H7 (cell line): ENCODE measurements at regions not wholly inside any gene's neighbourhood (a gene's known extent, or its start where the extent isn't known, plus 50 kb on each side); places are given as distances from the start of the nearest gene placed in this dataset.
"Not testable (repeated sequence)": the region's sequence is repeated elsewhere in the genome, so short reads cannot be mapped to it uniquely, and the experiment has no call there.

Experiments
- DNase-seq: peaks from one replicate; pipeline ENCODE4 v3.0.0; 2012
- H3K27me3 ChIP-seq: 2 replicates; pipeline ENCODE4 v1.6.0; 2011; ENCODE audit warnings: mild to moderate bottlenecking, low read length; ENCODE audit not compliant: control insufficient read depth, insufficient read depth
- H3K36me3 ChIP-seq: replicated peaks from 2 replicates; pipeline ENCODE4 v1.5.1; 2011; ENCODE audit warnings: low read length; ENCODE audit not compliant: control insufficient read depth, insufficient read depth
- H3K4me3 ChIP-seq: 2 replicates; pipeline ENCODE4 v1.5.1; 2011; ENCODE audit warnings: low read depth, mild to moderate bottlenecking, control low read depth, low read length, moderate library complexity; ENCODE audit not compliant: insufficient read depth

DNA sequence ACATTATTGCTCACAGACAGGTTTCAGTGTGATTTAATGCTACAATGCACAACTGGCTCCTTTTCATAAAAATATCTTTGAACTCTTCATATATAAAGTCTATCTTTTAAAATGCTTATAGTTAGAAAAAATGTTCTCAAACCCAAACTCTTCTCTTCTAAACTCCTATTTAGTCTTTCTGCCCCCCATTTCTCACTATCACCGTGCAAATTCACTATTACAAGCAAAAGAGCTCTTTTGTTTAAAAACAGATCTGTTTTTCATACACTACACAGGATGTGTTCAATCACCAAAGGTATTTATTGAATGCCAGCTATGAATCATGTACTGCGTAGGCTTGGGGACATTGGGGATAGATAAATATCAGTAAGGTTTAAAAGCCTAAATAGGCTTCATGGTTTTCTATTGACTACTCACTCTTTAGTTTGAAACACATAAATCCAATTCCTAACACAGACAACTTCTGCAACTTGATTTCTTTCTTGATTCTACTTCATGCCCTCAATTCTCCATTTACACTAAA is 692.3 kb downstream of the C12orf50 start:
- H3K36me3 ChIP-seq = no peaks in the 10 kb centered on the region
- no peaks in the 10 kb centered on the region for H3K27me3 ChIP-seq
- H3K4me3 ChIP-seq = no peak overlapping the region
- DNase-seq = no peak

DNA sequence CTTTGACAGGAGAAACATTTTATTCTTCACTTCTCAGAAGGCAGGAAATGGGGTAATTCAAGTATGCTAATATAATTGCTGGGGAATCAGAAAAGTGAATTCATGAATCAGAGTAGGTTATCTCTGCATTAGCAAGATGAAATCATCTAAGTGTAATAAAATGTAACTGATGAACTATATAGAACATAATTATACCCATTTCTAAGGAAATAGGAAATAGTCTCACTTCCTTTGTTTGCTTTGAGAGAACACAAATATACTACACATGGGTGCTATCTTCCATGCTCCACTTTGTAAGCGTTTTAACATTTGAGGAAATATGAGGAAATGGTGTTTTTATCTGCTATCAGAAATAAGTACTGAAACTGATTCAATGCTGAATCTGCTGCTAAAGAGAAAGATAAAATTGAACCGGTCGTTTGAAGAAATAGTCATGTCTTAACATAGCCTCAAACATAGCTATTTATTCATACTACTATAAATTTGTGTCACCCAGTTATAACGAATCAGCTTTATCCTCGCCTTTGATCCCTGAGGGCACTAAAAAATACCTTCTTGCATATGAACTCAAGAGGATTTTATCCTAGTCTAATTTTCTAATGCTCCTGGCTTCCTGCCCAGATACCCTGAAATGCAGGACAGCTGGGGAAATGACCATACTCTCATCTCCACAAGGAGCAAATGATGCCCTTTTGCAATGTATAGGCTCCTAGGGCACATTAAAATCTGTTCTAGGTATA is 696.0 kb downstream of the C12orf50 start:
- no peak for DNase-seq
- H3K27me3 ChIP-seq = no peaks in the 10 kb centered on the region
- H3K36me3 ChIP-seq = no peaks in the 10 kb centered on the region
- H3K4me3 ChIP-seq = no peak overlapping the region

GRCh38 chr12:87330071-87330555 is 699.1 kb downstream of the C12orf50 start:
- not testable (repeated sequence) for H3K27me3 ChIP-seq, H3K4me3 ChIP-seq, DNase-seq, H3K36me3 ChIP-seq

GRCh38 chr12:87329076-87329863 is 699.9 kb downstream of the C12orf50 start:
- H3K4me3 ChIP-seq = no peak overlapping the region
- DNase-seq = no peak
- H3K36me3 ChIP-seq = no peaks in the 10 kb centered on the region
- no peaks in the 10 kb centered on the region for H3K27me3 ChIP-seq

- no peaks in the 10 kb centered on the region for H3K27me3 ChIP-seq
- no peak overlapping the region for H3K4me3 ChIP-seq
- H3K36me3 ChIP-seq = no peaks in the 10 kb centered on the region
- DNase-seq = no peak
Observed at GRCh38 chr12:87323369-87323768, 705.8 kb downstream of the C12orf50 start.

- Histone ChIP-seq H3K4me3 (no peak overlapping the region), H3K36me3 (no peaks in the 10 kb centered on the region), H3K27me3 (no peaks in the 10 kb centered on the region)
- no peak for DNase-seq
Observed at GRCh38 chr12:87320724-87321123, 708.5 kb downstream of the C12orf50 start.

DNA sequence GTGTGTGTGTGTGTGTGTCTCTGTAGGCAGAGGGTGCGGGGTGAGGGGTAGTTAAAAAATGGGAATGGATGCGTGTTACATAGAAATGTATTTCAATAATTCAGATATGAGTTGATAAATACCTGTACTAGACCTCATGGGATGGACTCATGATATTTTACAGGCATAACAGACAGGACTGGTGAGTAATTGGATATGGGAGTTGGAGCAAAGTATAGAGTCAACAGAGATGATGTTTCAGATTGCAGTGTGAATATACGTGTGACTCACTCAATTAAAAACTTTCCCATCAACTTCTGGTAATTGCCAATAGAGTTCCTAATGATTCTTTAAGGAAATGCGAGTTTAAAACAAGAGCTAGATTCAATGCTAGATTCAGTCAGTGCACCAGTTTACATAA is 711.9 kb downstream of the C12orf50 start:
- no peak for DNase-seq
- H3K27me3 ChIP-seq = no peaks in the 10 kb centered on the region
- H3K4me3 ChIP-seq = no peak overlapping the region
- H3K36me3 ChIP-seq = no peaks in the 10 kb centered on the region

GRCh38 chr12:87311206-87311605 is 718.0 kb downstream of the C12orf50 start:
- no peaks in the 10 kb centered on the region for H3K36me3 ChIP-seq
- H3K27me3 ChIP-seq = no peaks in the 10 kb centered on the region
- DNase-seq = no peak
- no peak overlapping the region for H3K4me3 ChIP-seq

DNA sequence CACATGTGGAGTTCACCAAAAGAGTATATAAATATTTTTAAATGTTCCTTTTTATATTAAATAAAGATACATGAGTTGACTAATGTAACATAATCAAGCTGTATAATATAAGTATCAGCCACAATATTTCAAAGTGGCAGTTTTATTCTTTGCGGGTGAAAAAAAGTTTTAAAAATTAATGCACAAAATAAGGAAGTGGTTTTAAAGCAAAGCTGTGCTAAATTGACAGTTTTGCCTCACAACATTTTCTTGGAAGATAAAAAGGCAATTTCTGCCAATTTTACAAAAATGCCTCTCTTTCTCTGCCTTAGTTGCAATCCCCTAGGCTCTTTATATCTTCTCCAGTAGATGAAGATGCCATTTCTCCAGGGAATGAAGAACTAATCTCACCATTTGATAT is 719.1 kb downstream of the C12orf50 start:
- Histone ChIP-seq H3K4me3 (no peak overlapping the region), H3K27me3 (no peaks in the 10 kb centered on the region), H3K36me3 (no peaks in the 10 kb centered on the region)
- no peak for DNase-seq

DNA sequence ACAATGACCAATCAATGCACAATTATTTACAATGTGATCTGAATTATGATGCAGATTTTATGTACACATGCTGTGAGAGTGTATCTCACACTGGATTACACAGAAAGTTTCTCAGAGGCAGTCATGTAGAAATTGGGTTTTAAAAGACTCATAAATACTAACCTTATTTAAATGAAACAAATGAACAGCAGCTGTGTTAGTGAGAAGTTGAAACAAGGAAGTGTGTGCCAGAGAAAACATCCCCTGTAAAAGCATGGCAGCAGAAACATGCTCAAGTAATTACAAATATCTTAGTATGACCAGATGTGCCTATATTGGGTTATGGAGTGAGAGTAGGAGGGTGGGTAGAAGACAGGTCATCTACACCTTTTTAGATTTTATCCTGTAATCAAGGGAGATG is 723.7 kb downstream of the C12orf50 start:
- no peak overlapping the region for H3K4me3 ChIP-seq
- H3K36me3 ChIP-seq = no peaks in the 10 kb centered on the region
- no peaks in the 10 kb centered on the region for H3K27me3 ChIP-seq
- DNase-seq = no peak

- no peaks in the 10 kb centered on the region for H3K36me3 ChIP-seq
- H3K4me3 ChIP-seq = no peak overlapping the region
- DNase-seq = no peak
- no peaks in the 10 kb centered on the region for H3K27me3 ChIP-seq
Observed at GRCh38 chr12:87304406-87304805, 724.8 kb downstream of the C12orf50 start.

DNA sequence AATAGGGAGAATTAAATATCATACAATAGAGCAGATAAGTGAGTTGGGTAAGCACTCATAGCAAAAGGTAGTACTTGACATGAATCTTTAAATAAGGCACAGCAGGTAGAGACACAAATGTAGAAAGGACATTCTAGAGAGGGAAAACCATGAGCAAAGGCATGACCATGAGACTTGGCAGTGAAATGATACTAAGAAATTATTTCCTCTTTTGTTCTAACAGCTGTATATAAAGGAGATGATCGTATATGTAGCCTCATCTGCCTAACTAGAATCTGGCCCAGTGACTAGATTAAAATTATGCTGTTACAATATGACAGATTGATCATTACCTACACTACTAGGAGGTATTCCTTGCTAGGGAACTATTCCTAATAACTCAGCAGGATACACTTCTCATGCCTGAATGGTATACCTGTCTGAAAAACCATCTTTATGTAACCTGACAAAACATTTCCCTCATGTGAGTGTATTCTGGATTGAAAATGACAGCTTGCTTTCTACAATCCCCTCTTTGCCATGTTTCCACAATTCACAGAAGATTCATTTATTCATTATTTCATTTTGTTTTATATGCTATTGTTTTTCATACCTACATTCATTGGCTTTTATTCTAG is 725.7 kb downstream of the C12orf50 start:
- no peak for DNase-seq
- Histone ChIP-seq H3K4me3 (no peak overlapping the region), H3K36me3 (no peaks in the 10 kb centered on the region), H3K27me3 (no peaks in the 10 kb centered on the region)

DNA sequence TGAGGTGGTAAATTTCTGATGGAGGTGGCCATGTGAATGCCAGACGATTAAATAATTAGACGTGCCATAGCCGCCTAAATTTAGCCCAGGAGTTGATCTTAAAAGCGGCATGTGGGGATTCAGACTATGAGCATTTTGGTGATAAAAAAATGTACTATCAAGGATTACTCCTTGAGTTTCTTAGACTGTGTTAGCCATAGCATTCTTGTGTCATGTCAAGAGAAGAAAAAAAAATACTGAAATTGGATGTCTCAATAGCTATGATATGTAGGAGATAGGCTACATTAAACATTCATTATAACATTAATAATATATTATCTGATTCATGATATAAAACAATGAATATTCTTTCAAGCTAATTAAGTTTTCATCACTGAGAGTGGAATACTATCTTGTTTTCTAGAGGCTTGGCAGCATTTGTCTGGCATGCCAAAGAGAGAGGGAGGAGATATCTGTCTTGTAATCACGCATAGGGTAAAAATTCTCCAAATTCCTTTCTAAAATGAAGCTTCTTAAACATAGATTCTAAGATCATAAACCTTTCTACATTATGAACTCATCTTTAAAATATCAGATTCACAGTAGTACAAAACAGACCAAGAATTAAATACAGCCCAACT is 727.0 kb downstream of the C12orf50 start:
- Histone ChIP-seq H3K4me3 (no peak overlapping the region), H3K36me3 (no peaks in the 10 kb centered on the region), H3K27me3 (no peaks in the 10 kb centered on the region)
- DNase-seq = no peak

DNA sequence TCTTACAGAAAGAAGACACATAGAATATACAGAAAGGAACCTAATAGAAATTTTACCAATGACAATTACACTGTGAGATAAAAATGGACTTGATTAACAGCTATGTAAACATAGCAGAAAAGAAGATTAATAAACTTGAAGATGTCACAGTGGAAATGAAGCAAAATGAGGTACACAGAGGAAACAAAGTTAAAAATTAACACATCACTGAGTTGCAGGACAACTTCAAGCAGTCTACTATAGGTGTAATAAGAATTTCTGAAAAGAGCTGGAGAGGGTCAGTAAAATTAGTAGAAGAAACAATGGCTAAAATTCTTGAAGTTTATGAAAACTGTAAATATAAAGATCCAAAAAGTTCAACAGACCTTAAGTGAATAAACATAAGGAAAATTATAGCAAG is 738.7 kb downstream of the C12orf50 start:
- Histone ChIP-seq H3K36me3 (no peaks in the 10 kb centered on the region), H3K27me3 (no peaks in the 10 kb centered on the region)
- DNase-seq = no peak

More for the DNA sequence above, 738.7 kb downstream of the C12orf50 start:
- H3K4me3 ChIP-seq = no peak overlapping the region
